SH-SY5Y (cell line): ENCODE measurements at regions not wholly inside any gene's neighbourhood (a gene's known extent, or its start where the extent isn't known, plus 50 kb on each side); places are given as distances from the start of the nearest gene placed in this dataset.

ENCODE experiments used
- GATA2 ChIP-seq: IDR thresholded peaks from 2 replicates; pipeline ENCODE4 v1.6.1; 2011; ENCODE audit warnings: mild to moderate bottlenecking, low read depth, low read length
- GATA3 ChIP-seq: IDR thresholded peaks from 2 replicates; pipeline ENCODE4 v1.6.1; 2011; ENCODE audit warnings: low read depth, mild to moderate bottlenecking, low read length, moderate library complexity

DNA sequence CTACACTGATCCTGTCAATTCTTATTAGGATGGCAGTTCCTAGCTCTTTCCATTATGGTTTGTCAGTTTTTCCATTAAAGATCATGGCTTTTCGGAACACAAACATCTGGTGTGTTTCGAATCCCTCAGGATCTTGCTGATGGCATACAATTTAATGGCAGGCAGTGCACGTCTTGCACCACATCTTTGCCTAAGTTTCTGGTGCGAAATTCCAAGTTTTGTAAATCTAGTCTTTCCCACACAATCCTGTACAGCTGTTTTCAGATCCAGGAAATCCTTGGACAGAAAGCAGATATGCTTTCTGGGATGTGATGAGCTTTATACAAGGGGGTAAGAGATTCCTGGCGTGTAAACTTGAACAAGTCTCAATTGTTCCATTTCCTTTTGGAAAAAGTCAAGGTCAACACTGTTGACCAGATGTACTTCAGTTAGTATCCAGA lies 224.3 kb upstream of the PHYHIPL start:
- TF ChIP-seq GATA2 = no peak
- TF ChIP-seq GATA3 = no peak
